PC-3 (cell line): ENCODE measurements at regions not wholly inside any gene's neighbourhood (a gene's known extent, or its start where the extent isn't known, plus 50 kb on each side); places are given as distances from the start of the nearest gene placed in this dataset.

Source experiments
- ATAC-seq: fragments of 200-7000 bp; cut with Tn5 transposase; 2 replicates; pipeline ENCODE4 v1.9.1; 2020; ENCODE audit warnings: mild to moderate bottlenecking, moderate library complexity
- BruUV-seq: library from RNA; stranded (reverse); fragments of 400-500 nt; replicated peaks from 2 replicates; lab custom pipeline; 2021; lab: Mats Ljungman, UMichigan
- CTCF ChIA-PET: fragments of 300-600 bp; sonication (Branson Sonifier 250); formaldehyde crosslinking; loops from one replicate; lab custom pipeline; 2022; ENCODE audit warnings: antibody characterized with exemption; lab: Charles Lee
- POLR2A ChIA-PET: fragments of 300-600 bp; sonication (Branson Sonifier 250); formaldehyde crosslinking; loops from one replicate; lab custom pipeline; 2022; ENCODE audit warnings: antibody characterized with exemption; ENCODE audit not compliant: unreplicated experiment; lab: Charles Lee
- DNase-seq: peaks from one replicate; pipeline ENCODE4 v3.0.0-alpha.2; 2015
- H2AFZ ChIP-seq: fragments of 300-600 bp; sonication (generic); 2 replicates; pipeline ENCODE4 v1.6.0; 2016; ENCODE audit warnings: antibody characterized with exemption, low read length
- H3F3A ChIP-seq: fragments of 300-600 bp; sonication (generic); one replicate; pipeline ENCODE4 v1.6.0; 2017; ENCODE audit warnings: antibody characterized with exemption, low read length, control low read depth, mild to moderate bottlenecking; ENCODE audit not compliant: unreplicated experiment
- H3K27ac ChIP-seq: fragments of 300-600 bp; sonication (generic); 2 replicates; pipeline ENCODE4 v1.5.1; 2016; ENCODE audit warnings: mild to moderate bottlenecking, low read length
- H3K27me3 ChIP-seq: fragments of 300-600 bp; sonication (generic); 2 replicates; pipeline ENCODE4 v1.6.1; 2016; ENCODE audit warnings: low read length, mixed read lengths
- H3K36me3 ChIP-seq: fragments of 300-600 bp; sonication (generic); 2 replicates; pipeline ENCODE4 v1.6.1; 2016; ENCODE audit warnings: low read depth, mixed run types, low read length, mixed read lengths
- H3K4me1 ChIP-seq: fragments of 300-600 bp; sonication (generic); 2 replicates; pipeline ENCODE4 v1.5.1; 2016; ENCODE audit warnings: low read length; ENCODE audit not compliant: insufficient read depth
- H3K4me2 ChIP-seq: fragments of 300-600 bp; sonication (generic); 2 replicates; pipeline ENCODE4 v1.6.0; 2016; ENCODE audit warnings: low read length
- H3K4me3 ChIP-seq: fragments of 300-600 bp; sonication (generic); 2 replicates; pipeline ENCODE4 v1.5.1; 2016; ENCODE audit warnings: mild to moderate bottlenecking, low read length, mixed read lengths
- H3K79me2 ChIP-seq: fragments of 300-600 bp; sonication (generic); 2 replicates; pipeline ENCODE4 v1.6.1; 2017; ENCODE audit warnings: low read length, mixed read lengths
- H3K9ac ChIP-seq: fragments of 300-600 bp; sonication (generic); 2 replicates; pipeline ENCODE4 v1.6.0; 2016; ENCODE audit warnings: mild to moderate bottlenecking, low read length
- H3K9me2 ChIP-seq: fragments of 300-600 bp; sonication (generic); replicated peaks from 2 replicates; pipeline ENCODE4 v1.6.1; 2016; ENCODE audit warnings: mixed run types, low read length, mixed read lengths
- H3K9me3 ChIP-seq: fragments of 300-600 bp; sonication (generic); 2 replicates; pipeline ENCODE4 v1.6.1; 2016; ENCODE audit warnings: low read length, mixed read lengths
- H4K20me1 ChIP-seq: fragments of 300-600 bp; sonication (generic); 2 replicates; pipeline ENCODE4 v1.6.1; 2016; ENCODE audit warnings: low read length, mixed read lengths
- CTCF ChIP-seq: fragments of 300-600 bp; sonication (generic); conservative IDR thresholded peaks from 2 replicates; pipeline ENCODE4 v1.5.1; 2017; ENCODE audit warnings: antibody characterized with exemption, low read depth, mild to moderate bottlenecking, low read length
- EZH2 ChIP-seq: fragments of 300-600 bp; sonication (generic); IDR thresholded peaks from one replicate; pipeline ENCODE4 v1.6.1; 2017; ENCODE audit warnings: antibody characterized with exemption, mild to moderate bottlenecking, low read length; ENCODE audit not compliant: unreplicated experiment
- EZH2phosphoT487 ChIP-seq: fragments of 300-600 bp; sonication (generic); IDR thresholded peaks from 2 replicates; pipeline ENCODE4 v1.6.1; 2018; ENCODE audit warnings: mild to moderate bottlenecking, antibody characterized with exemption, low read length, borderline replicate concordance
- intact Hi-C: fragments of 100-400 bp; cut with micrococcal nuclease; formaldehyde crosslinking; loops from 2 replicates; pipeline ENCODE4 v1.9.0; 2023

GRCh38 chr1:22332424-22332717 lies 119.3 kb upstream of the ZBTB40 start:
- TF ChIP-seq EZH2 = no peak
- no peak for TF ChIP-seq EZH2phosphoT487
- no peak for TF ChIP-seq CTCF
- no peak overlapping the region for H3K4me2 ChIP-seq

GRCh38 chr1:22332795-22333499 lies 118.7 kb upstream of the ZBTB40 start:
- Histone ChIP-seq H3K9me3 (no peaks in the 10 kb centered on the region), H4K20me1 (no peaks in the 10 kb centered on the region), H3K9me2 (no peaks in the 10 kb centered on the region), H3K4me3 (no peak overlapping the region), H3K4me1 (no peaks in the 10 kb centered on the region), H3K79me2 (no peaks in the 10 kb centered on the region), H3K27me3 (no peaks in the 10 kb centered on the region), H3F3A (no peaks in the 10 kb centered on the region), H2AFZ (no peak overlapping the region), H3K36me3 (no peaks in the 10 kb centered on the region), H3K27ac (no peak overlapping the region), H3K9ac (no peak overlapping the region), H3K4me2 (no peak overlapping the region)
- ChIA-PET CTCF (no interaction called here), POLR2A (no interaction called here)
- no TSS peak for BruUV-seq
- TF ChIP-seq EZH2 (no peak), EZH2phosphoT487 (no peak), CTCF (no peak)
- intact Hi-C loops = no loop called here
- peak; percentile 35; the same call in 1 of the 2 replicates for ATAC-seq
- peak; percentile 32 for DNase-seq

More at GRCh38 chr1:22332424-22332717, 119.3 kb upstream of the ZBTB40 start:
- H3K9me3 ChIP-seq = no peaks in the 10 kb centered on the region
- no peak overlapping the region for H3K4me3 ChIP-seq
- no peaks in the 10 kb centered on the region for H3K36me3 ChIP-seq
- POLR2A ChIA-PET = no interaction called here
- H3F3A ChIP-seq = no peaks in the 10 kb centered on the region
- H3K9me2 ChIP-seq = no peaks in the 10 kb centered on the region
- no peak for ATAC-seq
- H3K27ac ChIP-seq = no peak overlapping the region
- no peak overlapping the region for H3K9ac ChIP-seq
- H3K27me3 ChIP-seq = no peaks in the 10 kb centered on the region
- CTCF ChIA-PET = no interaction called here
- no peaks in the 10 kb centered on the region for H3K79me2 ChIP-seq
- H3K4me1 ChIP-seq = no peaks in the 10 kb centered on the region
- DNase-seq = no peak
- H2AFZ ChIP-seq = no peak overlapping the region
- BruUV-seq = no TSS peak
- no peaks in the 10 kb centered on the region for H4K20me1 ChIP-seq
- intact Hi-C loops = no loop called here

- Histone ChIP-seq H3F3A (no peaks in the 10 kb centered on the region), H3K4me3 (no peak overlapping the region), H3K9me3 (no peaks in the 10 kb centered on the region), H3K4me2 (no peak overlapping the region), H3K36me3 (no peaks in the 10 kb centered on the region), H3K27ac (no peak overlapping the region), H2AFZ (no peak overlapping the region), H3K9ac (no peak overlapping the region), H3K79me2 (no peaks in the 10 kb centered on the region), H4K20me1 (no peaks in the 10 kb centered on the region), H3K9me2 (no peaks in the 10 kb centered on the region), H3K4me1 (no peaks in the 10 kb centered on the region), H3K27me3 (no peaks in the 10 kb centered on the region)
- ChIA-PET CTCF (no interaction called here), POLR2A (no interaction called here)
- DNase-seq (no peak), ATAC-seq (no peak)
- intact Hi-C loops = no loop called here
- no TSS peak for BruUV-seq
- TF ChIP-seq EZH2 (no peak), EZH2phosphoT487 (no peak), CTCF (no peak)
Observed at GRCh38 chr1:22333516-22334121, 118.0 kb upstream of the ZBTB40 start.
